GM23248 (cell line): ENCODE measurements at regions not wholly inside any gene's neighbourhood (a gene's known extent, or its start where the extent isn't known, plus 50 kb on each side); places are given as distances from the start of the nearest gene placed in this dataset.

Source experiments
- DNase-seq: peaks from one replicate; pipeline ENCODE4 v3.0.0-alpha.2; 2015
- H2AFZ ChIP-seq: fragments of 200-600 bp; sonication (generic); 2 replicates; pipeline ENCODE4 v1.6.1; 2016; ENCODE audit warnings: antibody characterized with exemption
- H3F3A ChIP-seq: fragments of 200-600 bp; sonication (generic); 2 replicates; pipeline ENCODE4 v1.6.1; 2016; ENCODE audit warnings: mild to moderate bottlenecking, antibody characterized with exemption, mixed run types; ENCODE audit not compliant: insufficient read depth
- H3K27ac ChIP-seq: fragments of 200-600 bp; sonication (generic); 2 replicates; pipeline ENCODE4 v1.5.1; 2016; ENCODE audit warnings: mild to moderate bottlenecking
- H3K27me3 ChIP-seq: fragments of 200-600 bp; sonication (generic); replicated peaks from 2 replicates; pipeline ENCODE4 v1.6.1; 2016; ENCODE audit warnings: mild to moderate bottlenecking; ENCODE audit not compliant: insufficient read depth
- H3K36me3 ChIP-seq: fragments of 200-600 bp; sonication (generic); 2 replicates; pipeline ENCODE4 v1.6.1; 2016; ENCODE audit warnings: low read depth, mild to moderate bottlenecking
- H3K4me1 ChIP-seq: fragments of 200-600 bp; sonication (generic); 2 replicates; pipeline ENCODE4 v1.6.1; 2016; ENCODE audit warnings: mild to moderate bottlenecking; ENCODE audit not compliant: insufficient read depth
- H3K4me2 ChIP-seq: fragments of 200-600 bp; sonication (generic); one replicate; pipeline ENCODE4 v1.6.1; 2016; ENCODE audit warnings: mild to moderate bottlenecking; ENCODE audit not compliant: unreplicated experiment
- H3K4me3 ChIP-seq: fragments of 200-600 bp; sonication (generic); 2 replicates; pipeline ENCODE4 v1.5.1; 2016; ENCODE audit warnings: mild to moderate bottlenecking
- H3K79me2 ChIP-seq: fragments of 200-600 bp; sonication (generic); 2 replicates; pipeline ENCODE4 v1.6.1; 2016; ENCODE audit warnings: mild to moderate bottlenecking; ENCODE audit not compliant: insufficient read depth
- H3K9ac ChIP-seq: fragments of 200-600 bp; sonication (generic); 2 replicates; pipeline ENCODE4 v1.6.1; 2016; ENCODE audit warnings: mild to moderate bottlenecking
- H3K9me2 ChIP-seq: fragments of 200-600 bp; sonication (generic); 2 replicates; pipeline ENCODE4 v1.6.1; 2016; ENCODE audit warnings: mixed run types, mild to moderate bottlenecking, moderate library complexity; ENCODE audit not compliant: insufficient read depth
- H3K9me3 ChIP-seq: fragments of 200-600 bp; sonication (generic); one replicate; pipeline ENCODE4 v1.6.1; 2017; ENCODE audit warnings: low read depth
- H4K20me1 ChIP-seq: fragments of 200-600 bp; sonication (generic); 2 replicates; pipeline ENCODE4 v1.6.0; 2016; ENCODE audit not compliant: insufficient read depth
- EZH2 ChIP-seq: fragments of 200-600 bp; sonication (generic); IDR thresholded peaks from 2 replicates; pipeline ENCODE4 v1.6.1; 2018; ENCODE audit warnings: antibody characterized with exemption, mild to moderate bottlenecking; ENCODE audit not compliant: insufficient read depth, poor library complexity, severe bottlenecking
- EZH2phosphoT487 ChIP-seq: fragments of 200-600 bp; sonication (generic); IDR thresholded peaks from 2 replicates; pipeline ENCODE4 v1.6.1; 2018; ENCODE audit warnings: antibody characterized with exemption, moderate library complexity, mild to moderate bottlenecking, low read depth; ENCODE audit not compliant: insufficient read depth
- WGBS, 2 experiments: methylation state at CpG; one replicate each; pipeline ENCODE4 v1.1.6; 2015 to 2017; ENCODE audit warnings: low lambda C conversion rate in 2 of 2, low coverage in 1 of 2; ENCODE audit errors: missing lambda C conversion rate in 2 of 2; 5-methylcytosine and 5-hydroxymethylcytosine counted together
- in situ Hi-C: fragments of 300-500 bp; cut with MboI; formaldehyde crosslinking; loops from 2 replicates; pipeline ENCODE4 v1.15.0; 2020

DNA sequence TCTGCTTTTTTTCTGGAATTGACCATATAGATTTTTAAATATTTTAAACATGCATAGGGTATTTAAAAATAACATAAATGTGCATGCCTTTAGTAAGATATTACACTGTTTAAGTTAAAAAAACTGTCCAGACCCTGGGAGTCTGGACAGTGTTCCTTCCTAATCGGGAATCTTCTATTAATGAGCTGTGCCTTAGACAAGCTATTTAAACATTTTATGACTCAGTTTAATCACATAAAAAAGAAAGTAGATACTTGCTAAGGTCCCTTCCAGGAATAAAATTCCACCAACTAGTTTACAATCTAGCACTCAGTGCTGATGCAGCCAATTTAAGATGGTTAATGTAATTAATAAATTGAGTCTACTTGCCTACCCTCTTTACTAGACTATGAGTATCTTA is 140.4 kb upstream of the DPH6 start:
- Histone ChIP-seq H3K4me1 (peaks cover 11% of the 10 kb centered on the region), H3K27ac (no peak overlapping the region), H3K9ac (no peak overlapping the region), H3K9me2 (peaks cover 3% of the 10 kb centered on the region; the same call in 1 of the 2 replicates), H3K4me3 (no peak overlapping the region), H3F3A (peaks cover 1% of the 10 kb centered on the region; the same call in 1 of the 2 replicates), H2AFZ (no peak overlapping the region), H3K4me2 (no peak overlapping the region), H3K36me3 (no peaks in the 10 kb centered on the region), H3K79me2 (no peaks in the 10 kb centered on the region), H4K20me1 (no peaks in the 10 kb centered on the region), H3K9me3 (no peaks in the 10 kb centered on the region), H3K27me3 (no peaks in the 10 kb centered on the region)
- WGBS, 2 experiments, result 76 to 80% methylated on average over 1 of the region's 1 CpG
- in situ Hi-C loops, result no loop called here
- DNase-seq, result no peak
- TF ChIP-seq EZH2phosphoT487, result no peak
- TF ChIP-seq EZH2, result no peak

DNA sequence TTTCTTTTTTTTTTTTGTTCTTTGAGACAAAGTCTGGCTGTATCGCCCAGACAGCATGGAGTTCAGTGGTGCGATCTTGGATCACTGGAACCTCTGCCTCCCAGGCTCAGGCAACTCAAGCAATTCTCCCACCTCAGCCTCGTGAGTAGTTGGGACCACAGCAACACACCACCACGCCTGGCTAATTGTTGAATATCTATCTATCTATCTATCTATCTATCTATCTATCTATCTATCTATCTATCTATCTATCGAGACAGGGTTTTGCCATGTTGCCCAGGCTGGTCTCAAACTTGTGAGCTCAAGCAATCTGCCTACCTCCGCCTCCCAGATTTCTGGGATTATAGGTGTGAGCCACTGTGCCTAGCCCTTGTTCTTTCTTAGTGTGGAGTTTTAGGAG is 143.3 kb upstream of the DPH6 start:
- H4K20me1 ChIP-seq, result no peaks in the 10 kb centered on the region
- peaks cover 30% of the 10 kb centered on the region; the same call in 1 of the 2 replicates for H3F3A ChIP-seq
- no peaks in the 10 kb centered on the region for H3K27me3 ChIP-seq
- H3K9me3 ChIP-seq, result no peaks in the 10 kb centered on the region
- DNase-seq, result no peak
- H3K4me3 ChIP-seq, result no peak overlapping the region
- no peak overlapping the region for H3K4me2 ChIP-seq
- 88 to 95% methylated on average over 6 of the region's 6 CpGs for WGBS, 2 experiments
- H3K27ac ChIP-seq, result no peak overlapping the region
- H3K79me2 ChIP-seq, result no peaks in the 10 kb centered on the region
- in situ Hi-C loops, result no loop called here
- no peak for TF ChIP-seq EZH2phosphoT487
- no peaks in the 10 kb centered on the region for H3K36me3 ChIP-seq
- no peak overlapping the region for H3K9ac ChIP-seq
- H3K4me1 ChIP-seq, result peaks cover 36% of the 10 kb centered on the region
- no peak overlapping the region for H2AFZ ChIP-seq
- H3K9me2 ChIP-seq, result peaks cover 3% of the 10 kb centered on the region; the same call in 1 of the 2 replicates

DNA sequence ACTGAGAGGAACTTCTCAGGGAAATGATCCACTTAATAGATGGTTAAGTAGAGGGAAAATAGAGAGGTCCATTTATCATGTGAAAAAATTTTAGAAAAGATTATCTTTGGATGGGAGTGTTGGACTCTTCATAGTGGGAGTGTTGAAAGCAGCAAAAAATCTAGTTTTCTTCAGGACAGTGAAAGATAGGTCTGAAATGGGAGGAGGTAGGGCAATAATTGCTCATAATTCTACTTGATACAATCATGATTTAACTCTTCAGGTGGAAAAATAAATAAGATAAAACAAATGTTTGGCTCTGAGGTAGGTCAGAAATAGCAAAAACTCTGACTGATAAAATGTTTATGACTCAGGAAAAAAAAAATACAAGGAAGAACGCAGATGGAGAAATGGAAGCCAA is 144.1 kb upstream of the DPH6 start:
- H3K4me1 ChIP-seq, result peaks cover 36% of the 10 kb centered on the region
- 79 to 88% methylated on average over 1 of the region's 1 CpG for WGBS, 2 experiments
- no peak overlapping the region for H2AFZ ChIP-seq
- H3K9me3 ChIP-seq, result no peaks in the 10 kb centered on the region
- H3K36me3 ChIP-seq, result no peaks in the 10 kb centered on the region
- no peaks in the 10 kb centered on the region for H3K27me3 ChIP-seq
- H3F3A ChIP-seq, result peaks cover 30% of the 10 kb centered on the region; the same call in 1 of the 2 replicates
- no peak overlapping the region for H3K4me3 ChIP-seq
- peaks cover 3% of the 10 kb centered on the region; the same call in 1 of the 2 replicates for H3K9me2 ChIP-seq
- H4K20me1 ChIP-seq, result no peaks in the 10 kb centered on the region
- no peak for DNase-seq
- TF ChIP-seq EZH2 (no peak), EZH2phosphoT487 (no peak)
- no peak overlapping the region for H3K27ac ChIP-seq
- H3K4me2 ChIP-seq, result no peak overlapping the region
- in situ Hi-C loops, result no loop called here
- no peak overlapping the region for H3K9ac ChIP-seq
- no peaks in the 10 kb centered on the region for H3K79me2 ChIP-seq

DNA sequence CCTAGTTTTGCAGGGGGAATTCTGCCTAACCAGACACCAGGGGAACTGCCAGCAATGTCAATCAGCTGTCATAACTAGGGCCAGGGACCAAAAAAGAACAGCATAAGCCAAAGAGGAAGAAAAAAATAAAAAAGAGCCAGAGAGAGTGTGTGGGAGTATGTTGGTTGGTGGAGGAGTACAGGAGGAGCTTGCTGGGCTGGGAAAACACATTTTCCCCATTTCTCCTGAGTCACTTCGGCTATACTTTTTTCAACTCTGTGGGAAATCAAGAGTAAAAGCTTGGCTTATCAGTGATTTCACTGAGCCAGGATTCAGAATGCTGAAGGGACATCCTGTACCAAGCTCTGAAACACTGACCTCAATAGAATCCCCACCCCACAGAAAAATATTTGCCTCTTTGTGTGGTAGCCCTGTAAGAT is 144.7 kb upstream of the DPH6 start:
- TF ChIP-seq EZH2 (no peak), EZH2phosphoT487 (no peak)
- no peaks in the 10 kb centered on the region for H3K79me2 ChIP-seq
- in situ Hi-C loops, result no loop called here
- peaks cover 30% of the 10 kb centered on the region; the same call in 1 of the 2 replicates for H3F3A ChIP-seq
- H3K9ac ChIP-seq, result no peak overlapping the region
- peak overlapping the region; percentile 37 for H2AFZ ChIP-seq
- no peaks in the 10 kb centered on the region for H4K20me1 ChIP-seq
- H3K36me3 ChIP-seq, result no peaks in the 10 kb centered on the region
- WGBS, 2 experiments, result 12 to 21% methylated on average over 1 of the region's 1 CpG
- no peaks in the 10 kb centered on the region for H3K9me3 ChIP-seq
- H3K9me2 ChIP-seq, result peaks cover 3% of the 10 kb centered on the region; the same call in 1 of the 2 replicates
- peaks cover 36% of the 10 kb centered on the region for H3K4me1 ChIP-seq
- peak overlapping the region; percentile 17 for H3K4me2 ChIP-seq
- H3K4me3 ChIP-seq, result no peak overlapping the region
- peak; percentile 60 for DNase-seq
- H3K27ac ChIP-seq, result 0 out of 2 replicates have a peak overlapping the region, but pooled peaks have one; percentile 11
- H3K27me3 ChIP-seq, result no peaks in the 10 kb centered on the region
